HG03342 (cell line): ENCODE measurements at regions not wholly inside any gene's neighbourhood (a gene's known extent, or its start where the extent isn't known, plus 50 kb on each side); places are given as distances from the start of the nearest gene placed in this dataset.

Experiments used
- ATAC-seq: cut with Tn5 transposase; IDR thresholded peaks from one replicate; pipeline ENCODE4 v1.9.1; 2021; ENCODE audit warnings: mild to moderate bottlenecking, moderate library complexity; ENCODE audit not compliant: unreplicated experiment

- no peak for ATAC-seq
These were observed 259.2 kb downstream of the PTEN start for GRCh38 chr10:88122576-88122975.

GRCh38 chr10:88125766-88126165 lies 262.3 kb downstream of the PTEN start:
- no peak for ATAC-seq

GRCh38 chr10:88126699-88127098 lies 263.3 kb downstream of the PTEN start:
- ATAC-seq = no peak

- no peak for ATAC-seq
These were observed 263.8 kb downstream of the PTEN start for GRCh38 chr10:88127269-88127668.

- no peak for ATAC-seq
These were observed 264.3 kb downstream of the PTEN start for GRCh38 chr10:88127766-88128165.

- ATAC-seq = no peak
These were observed 265.6 kb downstream of the PTEN start for GRCh38 chr10:88129013-88129412.

GRCh38 chr10:88130912-88131311 lies 267.5 kb downstream of the PTEN start:
- no peak for ATAC-seq

GRCh38 chr10:88131511-88132139 lies 268.2 kb downstream of the PTEN start:
- ATAC-seq = no peak

- ATAC-seq = no peak
These were observed 273.3 kb downstream of the PTEN start for GRCh38 chr10:88136712-88137111.

GRCh38 chr10:88138319-88138848 lies 275.0 kb downstream of the PTEN start:
- peak; percentile 88 for ATAC-seq

- no peak for ATAC-seq
These were observed 283.8 kb downstream of the PTEN start for GRCh38 chr10:88147000-88147798.

GRCh38 chr10:88149906-88150305 lies 286.5 kb downstream of the PTEN start:
- ATAC-seq = no peak

GRCh38 chr10:88150339-88150738 lies 286.9 kb downstream of the PTEN start:
- no peak for ATAC-seq

GRCh38 chr10:88152728-88153133 lies 289.3 kb downstream of the PTEN start:
- ATAC-seq = peak; percentile 86

- ATAC-seq = no peak
These were observed 291.3 kb downstream of the PTEN start for GRCh38 chr10:88154596-88155250.

- no peak for ATAC-seq
These were observed 292.9 kb downstream of the PTEN start for GRCh38 chr10:88156341-88156740.

GRCh38 chr10:88157981-88158465 lies 294.6 kb downstream of the PTEN start:
- ATAC-seq = no peak

GRCh38 chr10:88158526-88159122 lies 295.2 kb downstream of the PTEN start:
- no peak for ATAC-seq

GRCh38 chr10:88159127-88159829 lies 295.9 kb downstream of the PTEN start:
- no peak for ATAC-seq

- no peak for ATAC-seq
These were observed 297.6 kb downstream of the PTEN start for GRCh38 chr10:88161070-88161469.

GRCh38 chr10:88161756-88162155 lies 298.3 kb downstream of the PTEN start:
- ATAC-seq = no peak
